Stimulated activated naive CD8-positive, alpha-beta T cell treated with anti-CD3 and anti-CD28 coated beads, Interleukin-15, Interleukin-2, amounts not matched to agents 100 ng/mL and 50 ng/mL, for 24 hours (primary cell): ENCODE measurements at regions not wholly inside any gene's neighbourhood (a gene's known extent, or its start where the extent isn't known, plus 50 kb on each side); places are given as distances from the start of the nearest gene placed in this dataset.
"Not testable (repeated sequence)": the region's sequence is repeated elsewhere in the genome, so short reads cannot be mapped to it uniquely, and the experiment has no call there.

ENCODE experiments used
- H3K27ac Mint-ChIP-seq: one replicate; pipeline ENCODE4 v1.8.0; 2021; ENCODE audit warnings: mild to moderate bottlenecking, mixed read lengths
- H3K27me3 Mint-ChIP-seq: one replicate; pipeline ENCODE4 v1.8.0; 2021; ENCODE audit warnings: mixed read lengths
- H3K36me3 Mint-ChIP-seq: one replicate; pipeline ENCODE4 v1.8.0; 2021; ENCODE audit warnings: low read depth, mixed read lengths
- H3K4me1 Mint-ChIP-seq: one replicate; pipeline ENCODE4 v1.8.0; 2021; ENCODE audit warnings: low read depth, mixed read lengths
- H3K4me3 Mint-ChIP-seq: one replicate; pipeline ENCODE4 v1.8.0; 2021; ENCODE audit warnings: mild to moderate bottlenecking, mixed read lengths
- H3K9me3 Mint-ChIP-seq: one replicate; pipeline ENCODE4 v1.8.0; 2021; ENCODE audit warnings: mixed read lengths

GRCh38 chr4:33772582-33772981 lies 2471.7 kb downstream of the ARAP2 start:
- Mint-ChIP-seq H3K36me3 (no peaks in the 10 kb centered on the region), H3K4me3 (no peak overlapping the region), H3K27me3 (no peaks in the 10 kb centered on the region), H3K9me3 (peaks cover 5% of the 10 kb centered on the region), H3K27ac (no peak overlapping the region), H3K4me1 (no peaks in the 10 kb centered on the region)

GRCh38 chr4:33780952-33781791 lies 2463.1 kb downstream of the ARAP2 start:
- Mint-ChIP-seq H3K4me3 (no peak overlapping the region), H3K27ac (no peak overlapping the region), H3K9me3 (peaks cover 4% of the 10 kb centered on the region), H3K36me3 (no peaks in the 10 kb centered on the region), H3K4me1 (no peaks in the 10 kb centered on the region), H3K27me3 (no peaks in the 10 kb centered on the region)

- Mint-ChIP-seq H3K9me3 (peaks cover 12% of the 10 kb centered on the region), H3K4me1 (no peaks in the 10 kb centered on the region), H3K36me3 (no peaks in the 10 kb centered on the region), H3K27ac (no peak overlapping the region), H3K27me3 (no peaks in the 10 kb centered on the region), H3K4me3 (no peak overlapping the region)
Observed at GRCh38 chr4:33785843-33786242, 2458.5 kb downstream of the ARAP2 start.

GRCh38 chr4:33802578-33802977 lies 2441.7 kb downstream of the ARAP2 start:
- H3K27ac Mint-ChIP-seq = no peak overlapping the region
- peaks cover 9% of the 10 kb centered on the region for H3K9me3 Mint-ChIP-seq
- no peaks in the 10 kb centered on the region for H3K36me3 Mint-ChIP-seq
- H3K4me3 Mint-ChIP-seq = no peak overlapping the region
- no peaks in the 10 kb centered on the region for H3K4me1 Mint-ChIP-seq
- H3K27me3 Mint-ChIP-seq = no peaks in the 10 kb centered on the region

GRCh38 chr4:33825685-33826084 lies 2418.6 kb downstream of the ARAP2 start:
- no peaks in the 10 kb centered on the region for H3K4me1 Mint-ChIP-seq
- H3K4me3 Mint-ChIP-seq = no peak overlapping the region
- H3K36me3 Mint-ChIP-seq = no peaks in the 10 kb centered on the region
- no peak overlapping the region for H3K27ac Mint-ChIP-seq
- peaks cover 16% of the 10 kb centered on the region for H3K9me3 Mint-ChIP-seq
- no peaks in the 10 kb centered on the region for H3K27me3 Mint-ChIP-seq

GRCh38 chr4:33829356-33829755 lies 2415.0 kb downstream of the ARAP2 start:
- peaks cover 12% of the 10 kb centered on the region for H3K9me3 Mint-ChIP-seq
- H3K4me3 Mint-ChIP-seq, H3K36me3 Mint-ChIP-seq, H3K27me3 Mint-ChIP-seq, H3K4me1 Mint-ChIP-seq, H3K27ac Mint-ChIP-seq: not testable (repeated sequence)

- H3K36me3 Mint-ChIP-seq = no peaks in the 10 kb centered on the region
- H3K4me1 Mint-ChIP-seq = no peaks in the 10 kb centered on the region
- H3K9me3 Mint-ChIP-seq = peaks cover 12% of the 10 kb centered on the region
- H3K4me3 Mint-ChIP-seq = no peak overlapping the region
- no peak overlapping the region for H3K27ac Mint-ChIP-seq
- no peaks in the 10 kb centered on the region for H3K27me3 Mint-ChIP-seq
Observed at GRCh38 chr4:33831442-33832066, 2412.8 kb downstream of the ARAP2 start.

- H3K36me3 Mint-ChIP-seq, H3K27ac Mint-ChIP-seq, H3K4me3 Mint-ChIP-seq, H3K4me1 Mint-ChIP-seq, H3K27me3 Mint-ChIP-seq: not testable (repeated sequence)
- peaks cover 10% of the 10 kb centered on the region for H3K9me3 Mint-ChIP-seq
Observed at GRCh38 chr4:33835764-33836163, 2408.6 kb downstream of the ARAP2 start.

- Mint-ChIP-seq H3K4me3 (no peak overlapping the region), H3K27me3 (no peaks in the 10 kb centered on the region), H3K9me3 (peaks cover 13% of the 10 kb centered on the region), H3K4me1 (no peaks in the 10 kb centered on the region), H3K36me3 (no peaks in the 10 kb centered on the region), H3K27ac (no peak overlapping the region)
Observed at GRCh38 chr4:33837043-33837838, 2407.1 kb downstream of the ARAP2 start.

GRCh38 chr4:33841120-33841519 lies 2403.2 kb downstream of the ARAP2 start:
- Mint-ChIP-seq H3K27ac (no peak overlapping the region), H3K4me1 (no peaks in the 10 kb centered on the region), H3K36me3 (no peaks in the 10 kb centered on the region), H3K9me3 (peaks cover 9% of the 10 kb centered on the region), H3K27me3 (no peaks in the 10 kb centered on the region), H3K4me3 (no peak overlapping the region)

GRCh38 chr4:33850371-33850902 lies 2393.9 kb downstream of the ARAP2 start:
- peaks cover 16% of the 10 kb centered on the region for H3K9me3 Mint-ChIP-seq
- H3K4me1 Mint-ChIP-seq = no peaks in the 10 kb centered on the region
- no peaks in the 10 kb centered on the region for H3K36me3 Mint-ChIP-seq
- H3K27ac Mint-ChIP-seq = no peak overlapping the region
- H3K27me3 Mint-ChIP-seq = no peaks in the 10 kb centered on the region
- no peak overlapping the region for H3K4me3 Mint-ChIP-seq

- not testable (repeated sequence) for H3K36me3 Mint-ChIP-seq, H3K4me1 Mint-ChIP-seq, H3K27ac Mint-ChIP-seq, H3K4me3 Mint-ChIP-seq, H3K9me3 Mint-ChIP-seq, H3K27me3 Mint-ChIP-seq
Observed at GRCh38 chr4:33853670-33854069, 2390.6 kb downstream of the ARAP2 start.

- no peaks in the 10 kb centered on the region for H3K36me3 Mint-ChIP-seq
- H3K4me1 Mint-ChIP-seq = no peaks in the 10 kb centered on the region
- no peak overlapping the region for H3K4me3 Mint-ChIP-seq
- H3K27me3 Mint-ChIP-seq = no peaks in the 10 kb centered on the region
- peaks cover 20% of the 10 kb centered on the region for H3K9me3 Mint-ChIP-seq
- H3K27ac Mint-ChIP-seq = no peak overlapping the region
Observed at GRCh38 chr4:33864290-33864859, 2379.9 kb downstream of the ARAP2 start.

GRCh38 chr4:33873791-33874190 lies 2370.5 kb downstream of the ARAP2 start:
- Mint-ChIP-seq H3K4me1 (no peaks in the 10 kb centered on the region), H3K9me3 (peaks cover 8% of the 10 kb centered on the region), H3K36me3 (no peaks in the 10 kb centered on the region), H3K27ac (no peak overlapping the region), H3K27me3 (no peaks in the 10 kb centered on the region), H3K4me3 (no peak overlapping the region)

GRCh38 chr4:33878710-33879109 lies 2365.6 kb downstream of the ARAP2 start:
- Mint-ChIP-seq H3K27ac (no peak overlapping the region), H3K4me1 (no peaks in the 10 kb centered on the region), H3K27me3 (no peaks in the 10 kb centered on the region), H3K4me3 (no peak overlapping the region), H3K9me3 (peaks cover 7% of the 10 kb centered on the region), H3K36me3 (no peaks in the 10 kb centered on the region)
